Vagina (tissue), 2 donors: ENCODE measurements at regions not wholly inside any gene's neighbourhood (a gene's known extent, or its start where the extent isn't known, plus 50 kb on each side); places are given as distances from the start of the nearest gene placed in this dataset.

Experiments used
- POLR2A ChIP-seq, 2 donors: fragments of 450-650 bp; IDR thresholded peaks; one replicate each; pipeline ENCODE4 v1.6.1; 2017; ENCODE audit warnings: antibody characterized with exemption in 2 of 2, mild to moderate bottlenecking in 2 of 2, moderate library complexity in 2 of 2
- POLR2AphosphoS5 ChIP-seq, 2 donors: sonication (generic); formaldehyde crosslinking; IDR thresholded peaks; one replicate each; pipeline ENCODE4 v1.9.0; 2017; ENCODE audit warnings: antibody characterized with exemption in 2 of 2, mild to moderate bottlenecking in 2 of 2, low read depth in 1 of 2; ENCODE audit not compliant: insufficient read depth in 1 of 2
- TF ChIP-seq, protein P1 (sequence below), 3 experiments: fragments of 450-650 bp in 2 of 3; fragments of 200-600 bp in 1 of 3; sonication (generic) in 1 of 3; IDR thresholded peaks; one replicate each; pipeline ENCODE4 v1.5.1; 2017 to 2019; ENCODE audit warnings: antibody characterized with exemption in 3 of 3, mild to moderate bottlenecking in 2 of 3, moderate library complexity in 2 of 3

DNA sequence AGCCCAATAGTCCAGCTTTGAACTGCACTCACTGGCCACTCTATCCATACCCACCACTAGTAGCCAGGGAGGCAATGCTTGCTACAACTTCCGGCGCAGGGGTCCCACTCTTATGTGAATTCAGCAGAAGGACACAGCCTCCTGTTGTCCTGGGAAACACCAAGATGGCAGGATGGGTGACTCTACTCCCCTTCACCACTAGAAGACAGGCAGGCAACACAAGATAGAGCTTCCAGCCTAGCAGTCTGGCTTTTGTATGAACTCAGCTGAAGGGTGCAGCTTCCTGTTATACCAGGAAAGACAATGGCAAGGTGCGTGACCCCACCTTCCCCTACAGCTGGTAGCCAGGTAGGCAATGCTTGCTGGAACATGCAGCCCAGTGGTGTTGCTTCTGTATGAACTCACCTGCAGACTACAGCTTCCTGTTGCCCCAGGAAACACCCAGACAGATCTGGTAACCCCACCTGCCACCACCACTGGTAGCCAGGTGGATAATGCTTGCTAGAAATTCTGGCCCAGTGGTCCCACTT lies 205.2 kb upstream of the KIRREL3 start:
- TF ChIP-seq, protein P1, sequence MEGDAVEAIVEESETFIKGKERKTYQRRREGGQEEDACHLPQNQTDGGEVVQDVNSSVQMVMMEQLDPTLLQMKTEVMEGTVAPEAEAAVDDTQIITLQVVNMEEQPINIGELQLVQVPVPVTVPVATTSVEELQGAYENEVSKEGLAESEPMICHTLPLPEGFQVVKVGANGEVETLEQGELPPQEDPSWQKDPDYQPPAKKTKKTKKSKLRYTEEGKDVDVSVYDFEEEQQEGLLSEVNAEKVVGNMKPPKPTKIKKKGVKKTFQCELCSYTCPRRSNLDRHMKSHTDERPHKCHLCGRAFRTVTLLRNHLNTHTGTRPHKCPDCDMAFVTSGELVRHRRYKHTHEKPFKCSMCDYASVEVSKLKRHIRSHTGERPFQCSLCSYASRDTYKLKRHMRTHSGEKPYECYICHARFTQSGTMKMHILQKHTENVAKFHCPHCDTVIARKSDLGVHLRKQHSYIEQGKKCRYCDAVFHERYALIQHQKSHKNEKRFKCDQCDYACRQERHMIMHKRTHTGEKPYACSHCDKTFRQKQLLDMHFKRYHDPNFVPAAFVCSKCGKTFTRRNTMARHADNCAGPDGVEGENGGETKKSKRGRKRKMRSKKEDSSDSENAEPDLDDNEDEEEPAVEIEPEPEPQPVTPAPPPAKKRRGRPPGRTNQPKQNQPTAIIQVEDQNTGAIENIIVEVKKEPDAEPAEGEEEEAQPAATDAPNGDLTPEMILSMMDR (IDR thresholded peaks at IDR 0.05), result no peak
- TF ChIP-seq POLR2A (IDR thresholded peaks at IDR 0.05) (no peak), POLR2AphosphoS5 (IDR thresholded peaks at IDR 0.05; ENCODE audit: insufficient read depth in 1 of 2, low read depth in 1 of 2) (no peak)
